ENCODE measurements at regions not wholly inside any gene's neighbourhood (a gene's known extent, or its start where the extent isn't known, plus 50 kb on each side); places are given as distances from the start of the nearest gene placed in this dataset.

GRCh38 chr7:4552985-4553384 is 129.1 kb upstream of the FOXK1 start:
- DNase-seq (ENCODE audit: low spot score) = no peak
- Mint-ChIP-seq H3K4me3 (ENCODE audit: unreplicated experiment) (no peak overlapping the region), H3K36me3 (ENCODE audit: low read depth, unreplicated experiment) (peaks cover 8% of the 10 kb centered on the region), H3K27me3 (ENCODE audit: unreplicated experiment) (peaks cover 12% of the 10 kb centered on the region), H3K27ac (ENCODE audit: unreplicated experiment) (no peak overlapping the region), H3K4me1 (ENCODE audit: unreplicated experiment) (no peaks in the 10 kb centered on the region), H3K9me3 (ENCODE audit: unreplicated experiment) (peaks cover 43% of the 10 kb centered on the region)
- TF ChIP-seq CTCF (IDR thresholded peaks at IDR 0.05; ENCODE audit: unreplicated experiment) = no peak

- H3K27ac Mint-ChIP-seq (ENCODE audit: unreplicated experiment) = no peak overlapping the region
- H3K4me1 Mint-ChIP-seq (ENCODE audit: unreplicated experiment) = no peaks in the 10 kb centered on the region
- peaks cover 8% of the 10 kb centered on the region for H3K27me3 Mint-ChIP-seq (ENCODE audit: unreplicated experiment)
- TF ChIP-seq CTCF (IDR thresholded peaks at IDR 0.05; ENCODE audit: unreplicated experiment) = no peak
- no peak for DNase-seq (ENCODE audit: low spot score)
- H3K36me3 Mint-ChIP-seq (ENCODE audit: low read depth, unreplicated experiment) = peaks cover 10% of the 10 kb centered on the region
- peak overlapping the region; percentile 22 for H3K4me3 Mint-ChIP-seq (ENCODE audit: unreplicated experiment)
- peaks cover 38% of the 10 kb centered on the region for H3K9me3 Mint-ChIP-seq (ENCODE audit: unreplicated experiment)
These were observed 125.0 kb upstream of the FOXK1 start for GRCh38 chr7:4556868-4557793.

GRCh38 chr7:4561795-4562194 is 120.3 kb upstream of the FOXK1 start:
- H3K4me3 Mint-ChIP-seq (ENCODE audit: unreplicated experiment) = no peak overlapping the region
- no peak for TF ChIP-seq CTCF (IDR thresholded peaks at IDR 0.05; ENCODE audit: unreplicated experiment)
- no peak overlapping the region for H3K27ac Mint-ChIP-seq (ENCODE audit: unreplicated experiment)
- H3K4me1 Mint-ChIP-seq (ENCODE audit: unreplicated experiment) = no peaks in the 10 kb centered on the region
- H3K9me3 Mint-ChIP-seq (ENCODE audit: unreplicated experiment) = peaks cover 29% of the 10 kb centered on the region
- no peak for DNase-seq (ENCODE audit: low spot score)
- peaks cover 8% of the 10 kb centered on the region for H3K27me3 Mint-ChIP-seq (ENCODE audit: unreplicated experiment)
- H3K36me3 Mint-ChIP-seq (ENCODE audit: low read depth, unreplicated experiment) = peaks cover 13% of the 10 kb centered on the region

GRCh38 chr7:4566714-4567113 is 115.4 kb upstream of the FOXK1 start:
- no peak overlapping the region for H3K27ac Mint-ChIP-seq (ENCODE audit: unreplicated experiment)
- no peak overlapping the region for H3K4me3 Mint-ChIP-seq (ENCODE audit: unreplicated experiment)
- DNase-seq (ENCODE audit: low spot score) = no peak
- H3K36me3 Mint-ChIP-seq (ENCODE audit: low read depth, unreplicated experiment) = peaks cover 5% of the 10 kb centered on the region
- peaks cover 13% of the 10 kb centered on the region for H3K9me3 Mint-ChIP-seq (ENCODE audit: unreplicated experiment)
- TF ChIP-seq CTCF (IDR thresholded peaks at IDR 0.05; ENCODE audit: unreplicated experiment) = no peak
- no peaks in the 10 kb centered on the region for H3K4me1 Mint-ChIP-seq (ENCODE audit: unreplicated experiment)
- peaks cover 3% of the 10 kb centered on the region for H3K27me3 Mint-ChIP-seq (ENCODE audit: unreplicated experiment)

- H3K9me3 Mint-ChIP-seq (ENCODE audit: unreplicated experiment) = peaks cover 15% of the 10 kb centered on the region
- no peak for DNase-seq (ENCODE audit: low spot score)
- TF ChIP-seq CTCF (IDR thresholded peaks at IDR 0.05; ENCODE audit: unreplicated experiment) = no peak
- H3K4me1 Mint-ChIP-seq (ENCODE audit: unreplicated experiment) = no peaks in the 10 kb centered on the region
- H3K36me3 Mint-ChIP-seq (ENCODE audit: low read depth, unreplicated experiment) = peaks cover 13% of the 10 kb centered on the region
- no peak overlapping the region for H3K27ac Mint-ChIP-seq (ENCODE audit: unreplicated experiment)
- H3K27me3 Mint-ChIP-seq (ENCODE audit: unreplicated experiment) = peaks cover 1% of the 10 kb centered on the region
- H3K4me3 Mint-ChIP-seq (ENCODE audit: unreplicated experiment) = no peak overlapping the region
These were observed 107.2 kb upstream of the FOXK1 start for GRCh38 chr7:4574851-4575250.
